HT-29 (cell line): ENCODE measurements at regions not wholly inside any gene's neighbourhood (a gene's known extent, or its start where the extent isn't known, plus 50 kb on each side); places are given as distances from the start of the nearest gene placed in this dataset.
A peak's percentile ranks its signal among the peaks of the same experiment; 100 is the strongest.

Experiments used
- DNase-seq: peaks from one replicate; pipeline ENCODE4 v3.0.0-alpha.2; 2015; ENCODE audit warnings: low spot score

DNA sequence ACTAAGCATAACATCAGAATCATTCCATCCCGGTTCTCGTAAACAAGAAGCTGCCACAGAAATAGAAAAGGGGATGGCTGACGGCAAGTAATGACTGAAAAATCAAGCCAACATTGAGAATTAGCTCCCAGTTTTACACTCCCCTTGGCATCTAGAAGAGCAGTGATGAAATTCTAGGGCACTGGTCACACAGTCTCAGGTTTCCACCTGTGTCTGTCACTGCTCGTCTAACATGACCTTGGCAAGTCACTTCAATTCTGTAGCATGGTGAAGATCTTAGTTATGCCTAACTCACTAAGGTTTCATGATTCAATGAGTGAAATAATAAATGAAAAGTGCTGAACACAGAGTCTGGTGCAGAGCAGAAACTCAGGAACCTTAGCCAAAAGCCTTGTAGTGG lies 272.3 kb upstream of the ARRDC4 start:
- DNase-seq: no peak

DNA sequence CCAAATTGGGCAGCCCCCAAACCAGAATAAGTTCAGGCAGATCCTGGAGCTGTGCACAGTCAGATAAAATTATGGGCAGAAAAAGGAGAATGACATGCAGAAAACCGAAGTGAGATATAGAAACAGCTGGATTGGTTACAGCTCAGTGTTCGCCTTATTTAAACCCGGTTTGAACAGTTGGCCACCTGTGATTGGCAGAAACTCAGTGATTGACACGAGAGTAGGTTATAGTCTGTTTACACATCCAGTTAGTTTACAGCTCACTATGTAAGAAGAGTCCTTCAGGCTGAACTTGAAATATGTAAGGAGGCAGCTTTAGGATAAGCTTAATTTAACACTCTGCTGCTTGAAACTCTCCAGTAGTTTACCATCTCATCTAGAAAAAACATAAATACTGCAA lies 271.6 kb upstream of the ARRDC4 start:
- no peak for DNase-seq

DNA sequence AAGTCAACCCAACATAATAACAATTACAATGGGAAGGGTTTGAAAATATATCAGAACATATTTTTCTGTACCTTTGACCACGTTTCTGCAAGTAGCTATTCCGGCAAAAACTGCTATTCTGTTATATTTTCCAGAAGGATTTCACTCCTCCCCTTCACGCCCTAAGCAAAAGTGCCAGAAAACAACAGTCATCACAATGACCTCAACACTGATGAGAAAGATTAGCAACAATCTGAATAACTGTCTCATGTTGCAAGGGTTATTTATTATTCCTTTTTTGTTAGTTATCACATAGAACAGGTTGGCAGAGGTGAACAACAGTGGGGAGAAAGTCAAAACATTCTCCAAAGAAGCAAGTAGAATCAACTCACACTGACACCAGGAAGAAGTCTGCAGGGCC lies 269.4 kb upstream of the ARRDC4 start:
- no peak for DNase-seq

- DNase-seq: no peak
Observed at GRCh38 chr15:97691799-97692198, 268.7 kb upstream of the ARRDC4 start.

GRCh38 chr15:97692301-97693015 lies 268.0 kb upstream of the ARRDC4 start:
- DNase-seq: no peak

GRCh38 chr15:97694456-97694855 lies 266.0 kb upstream of the ARRDC4 start:
- DNase-seq: no peak

DNA sequence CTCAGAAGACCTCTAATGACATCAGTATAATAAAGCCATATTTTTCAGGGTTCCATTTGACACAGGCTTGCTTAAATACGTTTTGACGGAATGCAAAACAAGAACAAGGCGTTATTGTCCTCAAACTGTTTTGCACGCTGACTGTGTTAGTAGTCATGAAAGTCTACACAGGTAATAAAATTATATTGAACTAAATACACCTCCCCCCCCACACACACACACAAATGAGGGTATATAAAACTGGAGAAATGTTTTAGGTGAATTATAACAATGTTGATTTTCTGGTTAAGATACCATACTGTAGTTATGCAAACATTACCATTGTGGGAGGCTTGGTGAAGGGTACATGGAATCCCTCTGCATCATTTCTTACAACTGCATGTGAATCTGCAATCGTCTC lies 257.1 kb upstream of the ARRDC4 start:
- DNase-seq: no peak

- DNase-seq: no peak
Observed at GRCh38 chr15:97706059-97706458, 254.4 kb upstream of the ARRDC4 start.

- DNase-seq: no peak
Observed at GRCh38 chr15:97708252-97708651, 252.3 kb upstream of the ARRDC4 start.

- DNase-seq: no peak
Observed at GRCh38 chr15:97712530-97712929, 248.0 kb upstream of the ARRDC4 start.

DNA sequence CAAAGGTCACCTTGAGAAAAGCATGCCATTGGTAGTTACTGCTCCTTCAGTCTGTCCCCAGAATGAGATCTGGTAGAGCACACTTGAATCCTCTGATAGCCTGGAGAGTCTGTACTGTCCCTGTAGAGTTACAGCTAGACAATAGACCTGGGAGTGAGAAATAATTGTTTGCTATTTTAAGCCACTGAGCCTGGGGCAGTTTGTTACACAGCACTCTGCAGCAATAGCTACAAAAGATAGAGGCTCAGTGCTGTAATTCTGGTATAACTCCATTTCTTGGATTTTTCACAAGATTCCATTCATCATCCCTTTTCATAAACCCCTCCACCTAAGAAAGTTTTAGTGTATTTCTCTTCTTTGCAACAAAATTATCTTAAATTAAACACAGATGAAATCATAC lies 242.7 kb upstream of the ARRDC4 start:
- no peak for DNase-seq

- DNase-seq: no peak
Observed at GRCh38 chr15:97718509-97718908, 242.0 kb upstream of the ARRDC4 start.

- no peak for DNase-seq
Observed at GRCh38 chr15:97728791-97729190, 231.7 kb upstream of the ARRDC4 start.

DNA sequence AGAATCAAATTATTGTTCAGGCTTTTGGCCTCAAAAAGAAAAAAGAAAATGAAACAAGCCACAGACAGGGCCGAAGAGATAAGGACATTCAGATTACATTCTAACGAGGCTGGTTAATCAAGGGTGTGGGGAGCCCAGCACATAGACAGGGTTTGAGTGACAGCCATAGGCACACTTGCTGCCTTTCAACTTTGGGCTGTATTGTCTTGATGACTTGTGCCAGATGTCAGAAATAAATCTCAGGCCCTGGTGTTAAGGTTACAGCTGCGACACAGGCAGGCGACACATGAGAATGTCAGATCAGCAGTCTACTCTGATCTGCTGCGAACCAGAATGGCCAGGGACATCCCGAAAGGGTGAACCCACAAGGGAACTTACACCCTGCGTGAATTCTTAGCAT lies 231.2 kb upstream of the ARRDC4 start:
- no peak for DNase-seq

- DNase-seq: no peak
Observed at GRCh38 chr15:97730315-97730714, 230.2 kb upstream of the ARRDC4 start.

DNA sequence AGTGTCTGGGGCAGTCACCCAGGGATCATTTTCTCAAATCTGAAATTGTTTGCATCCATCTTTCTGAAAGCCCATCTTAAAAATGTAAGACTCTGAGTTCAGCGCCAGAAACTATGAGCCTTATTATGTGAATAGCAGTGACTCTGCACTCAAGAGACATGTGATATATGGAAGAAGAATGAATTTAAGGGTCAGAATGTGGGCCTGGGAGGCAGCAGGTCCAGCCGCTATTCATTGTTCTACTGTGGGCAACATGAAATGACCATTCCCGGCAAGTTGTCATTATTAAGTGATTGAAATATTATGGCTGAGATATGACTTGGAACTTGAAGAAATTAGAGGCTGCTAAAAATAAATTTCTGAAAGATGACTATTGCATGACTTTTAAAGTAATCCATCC lies 228.6 kb upstream of the ARRDC4 start:
- DNase-seq: no peak

- no peak for DNase-seq
Observed at GRCh38 chr15:97733373-97733772, 227.1 kb upstream of the ARRDC4 start.

DNA sequence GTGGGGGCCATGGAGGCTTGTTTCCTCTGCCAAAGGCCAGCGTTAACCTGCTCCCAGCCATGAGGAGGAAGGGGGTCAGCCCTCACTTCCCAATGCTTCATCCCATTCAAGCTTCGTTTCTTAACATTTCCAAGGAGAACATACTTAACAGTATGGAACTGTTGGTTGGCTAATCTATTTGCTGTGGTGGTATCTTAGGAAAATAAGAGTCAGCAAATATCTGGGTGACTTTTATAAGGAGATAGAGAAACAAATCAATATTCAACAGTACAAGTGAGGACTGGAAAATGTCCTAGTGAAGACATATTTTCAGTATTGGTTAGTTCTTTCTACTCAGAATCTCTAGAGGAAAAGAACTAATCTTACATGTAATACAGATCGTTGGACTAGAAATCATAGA lies 223.8 kb upstream of the ARRDC4 start:
- DNase-seq: no peak

GRCh38 chr15:97745481-97746071 lies 214.9 kb upstream of the ARRDC4 start:
- DNase-seq: peak; percentile 92

DNA sequence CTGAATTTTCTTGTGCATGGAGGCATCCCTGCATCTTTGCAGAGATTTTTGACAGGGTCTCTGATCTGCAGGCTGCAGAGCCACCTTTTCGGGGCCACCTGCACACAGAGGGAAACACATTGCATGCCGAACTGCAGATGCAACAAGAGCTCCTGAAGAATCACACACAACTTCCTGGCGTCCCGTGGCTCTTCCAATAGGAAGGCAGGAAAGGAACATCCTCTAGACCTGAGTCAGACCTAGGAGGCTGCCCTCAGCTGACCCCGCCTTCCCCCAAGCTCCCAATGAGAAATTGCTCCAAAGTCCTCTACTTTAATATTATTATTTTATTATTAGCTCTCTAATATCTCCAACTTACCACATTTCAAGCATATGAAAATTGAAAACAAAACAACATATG lies 213.2 kb upstream of the ARRDC4 start:
- DNase-seq: no peak

GRCh38 chr15:97748576-97748975 lies 211.9 kb upstream of the ARRDC4 start:
- no peak for DNase-seq

- DNase-seq: no peak
Observed at GRCh38 chr15:97750060-97750459, 210.4 kb upstream of the ARRDC4 start.

DNA sequence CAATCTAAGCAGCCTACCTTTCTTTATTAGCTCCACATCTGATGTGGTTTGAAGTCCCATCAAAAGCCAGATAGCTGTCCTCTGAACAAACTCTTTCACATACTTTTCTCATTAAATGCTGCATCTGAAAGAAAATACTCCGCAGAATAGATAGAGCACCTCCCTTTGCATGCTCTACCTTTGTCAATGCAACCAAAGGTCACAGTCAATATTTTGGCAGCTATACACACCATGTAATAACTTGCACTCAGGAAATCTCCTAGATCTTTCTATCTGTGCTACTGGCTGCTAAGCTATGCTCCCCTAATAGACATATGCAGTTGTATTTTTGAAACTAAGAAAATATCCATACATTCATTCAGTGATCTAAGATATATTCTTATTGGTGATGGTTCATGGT lies 204.8 kb upstream of the ARRDC4 start:
- no peak for DNase-seq

DNA sequence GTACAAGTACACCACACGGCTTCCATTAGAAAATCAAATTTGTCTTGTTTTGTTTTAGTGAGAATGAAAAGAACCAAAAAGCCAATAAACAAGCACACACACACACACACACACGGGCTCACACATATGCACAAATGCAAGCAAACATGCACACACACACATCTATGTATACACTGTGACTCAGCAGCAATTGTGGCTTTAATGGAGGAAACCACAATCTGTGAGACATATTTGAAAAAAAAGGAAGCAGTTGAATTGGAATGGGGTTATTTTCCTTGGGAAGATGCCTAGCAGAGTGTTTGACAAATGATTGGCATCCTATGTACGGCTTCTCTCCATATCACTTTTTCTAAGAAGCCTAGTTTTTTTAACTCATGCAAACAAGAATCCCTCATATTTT lies 201.1 kb upstream of the ARRDC4 start:
- DNase-seq: no peak
